HCEC 1CT (cell line): ENCODE measurements at regions not wholly inside any gene's neighbourhood (a gene's known extent, or its start where the extent isn't known, plus 50 kb on each side); places are given as distances from the start of the nearest gene placed in this dataset.
"Not testable (repeated sequence)": the region's sequence is repeated elsewhere in the genome, so short reads cannot be mapped to it uniquely, and the experiment has no call there.

Experiments used
- DNase-seq: peaks from one replicate; pipeline ENCODE4 v3.0.0-alpha.2; 2017

DNA sequence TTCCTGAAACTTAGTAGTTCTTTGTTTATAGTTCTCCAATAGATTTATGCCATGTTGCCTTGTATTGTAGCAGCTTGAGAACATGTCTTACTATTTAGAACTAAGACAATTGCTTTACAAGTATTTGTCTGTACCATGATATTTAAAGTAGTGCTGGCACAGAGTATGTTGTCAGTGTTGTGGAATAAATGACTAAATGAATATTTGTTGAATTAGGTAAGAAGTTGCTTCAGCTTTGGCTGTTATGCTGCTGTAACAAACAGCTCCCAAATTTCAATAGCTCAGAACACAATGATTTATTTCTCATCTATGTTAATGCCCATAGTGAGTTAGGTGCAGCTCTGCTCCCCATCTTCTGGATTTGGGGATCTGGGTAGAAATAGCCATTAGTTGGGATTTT lies 90.2 kb upstream of the VCAM1 start:
- DNase-seq: peak; percentile 73

DNA sequence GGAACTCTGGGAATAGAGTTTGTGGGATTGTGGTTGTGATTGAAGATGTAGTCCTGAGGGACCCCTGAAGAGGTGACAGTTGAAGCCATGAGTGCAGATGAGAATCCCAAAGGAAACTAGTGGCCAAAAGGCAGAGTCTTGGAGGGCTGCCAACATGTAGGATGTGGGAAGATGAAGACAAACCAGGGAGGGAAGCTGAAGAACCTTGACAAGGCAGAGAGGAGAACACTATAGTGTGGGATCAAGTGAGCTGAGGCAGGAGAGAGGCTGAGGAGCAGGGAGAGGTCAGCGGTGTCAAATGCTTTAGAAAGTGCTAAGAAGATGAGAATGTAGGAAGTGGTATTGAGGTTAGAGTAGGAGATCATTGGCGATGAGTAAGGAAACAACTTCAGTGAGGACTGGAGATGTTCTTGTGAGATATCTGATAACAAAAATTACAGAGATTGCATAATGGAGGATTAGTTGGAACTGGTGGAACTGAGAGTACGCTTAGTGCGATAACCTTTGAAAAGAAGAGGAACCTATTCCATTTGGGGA lies 88.5 kb upstream of the VCAM1 start:
- peak; percentile 99 for DNase-seq

DNA sequence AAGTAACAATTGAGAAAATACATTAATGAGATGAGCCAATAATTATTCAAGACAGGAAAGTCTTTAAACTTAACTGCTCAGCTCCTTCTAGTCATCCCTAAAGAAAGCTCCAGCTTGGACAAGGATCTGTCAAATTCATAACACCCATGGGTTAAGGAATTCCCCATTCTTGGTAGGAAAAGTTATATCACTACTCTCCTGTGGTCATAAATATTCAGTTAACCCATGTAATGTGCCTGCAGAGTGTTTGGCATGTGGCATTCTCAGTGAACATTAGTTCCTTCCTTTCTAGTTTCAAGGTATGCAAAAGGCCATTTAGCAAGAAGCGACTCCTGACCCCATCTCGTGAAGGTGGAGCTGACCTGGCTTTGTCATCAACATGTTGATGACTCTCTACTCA lies 76.7 kb upstream of the VCAM1 start:
- DNase-seq: no peak

DNA sequence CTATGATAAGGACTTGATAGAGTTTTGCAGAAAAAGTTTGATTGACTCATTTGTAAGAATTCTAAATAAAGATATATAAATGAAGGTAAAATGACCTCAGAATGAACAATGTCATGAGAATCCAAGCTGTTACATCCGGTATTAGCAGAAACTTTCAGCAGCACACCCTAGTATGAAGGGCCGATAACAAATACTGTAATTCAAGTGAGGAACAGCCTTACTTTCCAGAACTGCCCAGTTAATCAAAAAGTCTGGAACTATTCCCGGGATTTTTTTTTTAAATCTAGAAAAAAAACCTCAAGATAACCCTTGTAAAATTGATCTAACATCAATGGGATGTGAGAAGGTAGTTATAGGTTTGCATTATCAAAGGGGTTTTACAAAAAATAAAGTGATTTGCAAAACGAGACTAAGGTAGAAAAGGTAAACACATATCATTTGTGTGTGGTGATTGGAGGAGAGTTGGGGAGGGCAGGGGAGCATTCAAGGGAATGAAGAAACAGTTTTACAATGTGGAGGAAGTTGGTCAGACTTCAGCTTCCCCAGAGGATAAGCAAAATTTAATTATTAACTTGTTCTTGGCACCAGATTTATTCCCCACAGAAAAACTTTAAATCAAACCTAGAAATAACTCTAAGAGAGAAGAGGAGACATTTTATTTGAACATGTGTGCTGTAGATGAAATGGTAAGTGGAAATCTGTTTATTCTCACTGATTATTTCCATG lies 75.9 kb upstream of the VCAM1 start:
- peak; percentile 13 for DNase-seq

DNA sequence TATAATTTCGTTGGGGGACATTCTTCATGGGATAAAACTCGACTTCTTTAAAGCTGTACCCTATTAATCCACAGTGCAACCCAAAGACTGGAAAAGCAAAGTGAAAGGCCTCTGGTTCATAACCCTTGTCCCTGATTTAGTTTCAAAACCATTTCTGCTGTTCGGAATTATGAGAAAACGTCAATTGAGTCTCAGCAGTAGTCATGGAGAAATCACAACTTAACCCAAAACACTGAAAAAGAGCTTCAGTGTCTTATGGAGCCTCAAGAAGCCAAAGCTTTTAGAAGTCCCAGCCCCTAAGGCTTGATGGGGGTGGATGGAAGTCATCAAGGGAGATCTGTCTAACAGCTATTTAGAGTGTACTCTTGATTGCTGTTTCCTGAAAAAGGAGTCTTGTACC lies 73.5 kb upstream of the VCAM1 start:
- no peak for DNase-seq

DNA sequence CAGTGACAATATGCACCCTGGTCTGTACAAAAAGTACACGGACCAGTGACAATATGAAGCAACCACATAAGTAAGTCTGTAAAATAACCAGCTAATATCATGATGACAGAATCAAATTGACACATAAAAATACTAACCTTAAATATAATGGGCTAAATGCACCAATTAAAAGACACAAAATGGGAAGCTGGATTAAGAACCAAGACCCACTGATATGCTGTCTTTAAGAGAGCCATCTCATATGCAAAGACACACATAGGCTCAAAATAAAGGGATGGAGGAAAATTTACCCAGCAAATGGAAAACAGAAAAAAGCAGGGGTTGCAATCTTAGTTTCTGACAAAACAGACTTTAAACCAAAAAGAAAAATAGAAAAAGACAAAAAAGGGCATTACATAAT lies 70.4 kb upstream of the VCAM1 start:
- no peak for DNase-seq

DNA sequence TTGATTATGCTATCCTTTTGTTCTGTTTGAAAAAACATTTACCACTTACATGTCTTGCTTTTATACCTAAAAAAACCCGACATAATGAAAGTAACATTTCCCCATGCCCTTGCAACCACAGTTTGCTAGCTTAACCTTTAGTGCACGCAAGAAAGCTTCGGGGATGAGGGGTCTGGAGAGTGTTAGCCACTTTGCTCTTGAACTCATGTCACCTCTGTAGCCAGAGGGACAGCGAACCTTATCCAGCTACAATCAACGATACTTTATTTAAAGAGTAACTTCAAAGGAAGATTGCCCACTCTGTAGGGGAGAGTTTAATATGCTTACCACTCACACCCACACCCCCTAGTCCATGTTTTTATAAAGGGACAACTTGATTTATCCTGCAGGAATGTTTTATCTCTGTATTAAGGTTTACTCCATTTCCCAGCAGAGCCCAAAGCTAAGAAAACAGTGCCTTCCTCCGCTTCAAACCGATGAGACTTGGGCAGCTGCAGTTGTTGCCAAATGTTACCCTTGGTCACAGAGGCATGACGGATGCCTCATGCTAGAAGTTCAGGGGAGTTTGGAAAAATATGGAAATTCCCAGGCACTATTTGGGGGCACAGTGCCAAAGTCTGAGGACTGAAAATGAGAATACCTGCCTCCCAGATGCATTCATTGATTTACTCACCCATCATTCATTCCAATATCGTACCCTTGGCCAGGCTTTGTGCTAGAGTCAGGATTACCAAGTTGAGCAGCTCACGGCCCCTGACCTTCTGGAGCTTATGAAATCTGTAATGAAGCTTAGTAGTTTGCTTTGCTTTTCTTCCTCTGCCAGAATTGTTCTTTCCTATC lies 61.4 kb upstream of the VCAM1 start:
- no peak for DNase-seq

DNA sequence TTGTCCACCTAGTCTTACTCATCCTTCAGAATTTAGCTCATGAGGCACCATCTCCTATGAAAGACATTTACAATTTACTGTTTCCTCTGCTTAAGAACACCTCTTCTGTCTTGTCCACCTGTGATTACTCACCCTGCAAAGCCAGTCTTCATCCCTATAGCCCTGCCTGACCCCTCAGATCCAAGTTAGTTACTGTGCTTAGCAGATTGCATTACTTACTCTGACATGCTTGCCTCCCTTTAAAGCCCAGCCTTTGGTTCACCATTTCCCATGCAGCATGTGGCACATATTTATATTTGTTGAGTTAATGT lies 60.9 kb upstream of the VCAM1 start:
- DNase-seq: no peak

DNA sequence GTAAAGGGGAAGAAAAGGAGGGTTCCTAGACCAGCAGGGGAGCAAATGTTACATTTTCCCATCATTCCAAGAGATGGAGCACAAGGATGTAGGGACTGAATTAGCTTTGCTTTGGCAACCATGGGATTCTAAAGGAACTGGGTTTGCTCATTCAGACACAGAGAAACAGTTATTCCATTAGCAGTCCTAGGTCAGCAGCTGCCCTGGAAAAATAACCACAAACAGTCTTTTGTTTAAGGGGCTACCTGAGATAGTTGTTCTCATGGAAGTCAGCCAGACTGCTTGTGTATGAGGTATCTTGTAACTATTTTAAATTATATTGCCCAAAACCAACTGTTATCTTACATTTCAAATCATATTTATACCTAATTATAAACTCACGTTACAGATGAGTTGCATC lies 58.4 kb upstream of the VCAM1 start:
- no peak for DNase-seq

DNA sequence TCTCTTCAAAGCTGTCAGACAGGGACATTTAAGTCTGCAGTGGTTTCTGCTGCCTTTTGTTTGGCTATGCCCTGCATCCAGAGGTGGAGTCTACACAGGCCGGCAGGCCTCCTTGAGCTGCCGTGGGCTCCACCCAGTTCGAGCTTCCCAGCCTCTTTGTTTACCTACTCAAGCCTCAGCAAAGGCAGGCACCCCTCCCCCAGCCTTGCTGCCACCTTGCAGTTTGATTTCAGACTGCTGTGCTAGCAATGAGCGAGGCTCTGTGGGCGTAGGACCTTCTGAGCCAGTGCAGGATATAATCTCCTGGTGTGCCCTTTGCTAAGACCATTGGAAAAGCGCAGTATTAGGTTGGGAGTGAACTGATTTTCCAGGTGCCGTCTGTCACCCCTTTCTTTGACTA lies 51.0 kb upstream of the VCAM1 start:
- not testable (repeated sequence) for DNase-seq
